ENCODE measurements at regions not wholly inside any gene's neighbourhood (a gene's known extent, or its start where the extent isn't known, plus 50 kb on each side); places are given as distances from the start of the nearest gene placed in this dataset.

GRCh38 chr7:41255113-41255512 is 447.8 kb downstream of the INHBA start:
- peaks cover 12% of the 10 kb centered on the region for H3K9me3 Mint-ChIP-seq (ENCODE audit: low read depth)
- H3K36me3 Mint-ChIP-seq (ENCODE audit: low read depth): no peaks in the 10 kb centered on the region
- no peak overlapping the region for H3K4me3 Mint-ChIP-seq (ENCODE audit: unreplicated experiment)
- peaks cover 13% of the 10 kb centered on the region for H3K4me1 Mint-ChIP-seq (ENCODE audit: low read depth)
- H3K27ac Mint-ChIP-seq (ENCODE audit: unreplicated experiment): no peak overlapping the region
- TF ChIP-seq CTCF (IDR thresholded peaks at IDR 0.05): no peak
- no peaks in the 10 kb centered on the region for H3K27me3 Mint-ChIP-seq (ENCODE audit: low read depth)
- DNase-seq (ENCODE audit: low spot score): no peak

DNA sequence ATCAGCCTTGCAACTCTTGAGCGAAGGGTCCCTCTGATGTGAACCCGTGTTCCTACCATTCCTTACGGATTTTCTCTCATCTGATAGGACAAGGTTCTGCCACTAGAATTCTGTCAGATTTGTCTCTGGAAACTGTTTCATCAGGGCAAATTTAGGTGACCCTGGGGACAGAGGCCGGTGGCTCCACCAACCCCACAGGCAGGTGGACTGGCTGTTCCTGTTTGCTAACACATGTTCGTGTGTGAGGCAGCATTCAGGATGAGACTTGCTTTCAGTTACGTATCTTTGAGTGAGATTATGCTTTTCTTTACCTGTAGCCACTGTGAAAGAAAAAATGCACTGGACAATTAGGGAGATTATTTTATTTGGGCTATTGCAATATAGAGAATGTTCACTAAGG is 449.9 kb downstream of the INHBA start:
- no peak for TF ChIP-seq CTCF (IDR thresholded peaks at IDR 0.05)
- DNase-seq (ENCODE audit: low spot score): no peak
- no peaks in the 10 kb centered on the region for H3K27me3 Mint-ChIP-seq (ENCODE audit: low read depth)
- no peak overlapping the region for H3K4me3 Mint-ChIP-seq (ENCODE audit: unreplicated experiment)
- no peak overlapping the region for H3K27ac Mint-ChIP-seq (ENCODE audit: unreplicated experiment)
- H3K4me1 Mint-ChIP-seq (ENCODE audit: low read depth): peaks cover 13% of the 10 kb centered on the region
- no peaks in the 10 kb centered on the region for H3K36me3 Mint-ChIP-seq (ENCODE audit: low read depth)
- no peaks in the 10 kb centered on the region for H3K9me3 Mint-ChIP-seq (ENCODE audit: low read depth)

- peaks cover 13% of the 10 kb centered on the region for H3K4me1 Mint-ChIP-seq (ENCODE audit: low read depth)
- H3K27ac Mint-ChIP-seq (ENCODE audit: unreplicated experiment): no peak overlapping the region
- no peak for TF ChIP-seq CTCF (IDR thresholded peaks at IDR 0.05)
- no peaks in the 10 kb centered on the region for H3K36me3 Mint-ChIP-seq (ENCODE audit: low read depth)
- DNase-seq (ENCODE audit: low spot score): no peak
- no peaks in the 10 kb centered on the region for H3K27me3 Mint-ChIP-seq (ENCODE audit: low read depth)
- no peaks in the 10 kb centered on the region for H3K9me3 Mint-ChIP-seq (ENCODE audit: low read depth)
- H3K4me3 Mint-ChIP-seq (ENCODE audit: unreplicated experiment): no peak overlapping the region
These were observed 450.3 kb downstream of the INHBA start for GRCh38 chr7:41252551-41252950.

- Mint-ChIP-seq H3K4me1 (ENCODE audit: low read depth) (peaks cover 15% of the 10 kb centered on the region), H3K27ac (ENCODE audit: unreplicated experiment) (no peak overlapping the region), H3K36me3 (ENCODE audit: low read depth) (no peaks in the 10 kb centered on the region), H3K27me3 (ENCODE audit: low read depth) (no peaks in the 10 kb centered on the region), H3K4me3 (ENCODE audit: unreplicated experiment) (no peak overlapping the region), H3K9me3 (ENCODE audit: low read depth) (no peaks in the 10 kb centered on the region)
- no peak for TF ChIP-seq CTCF (IDR thresholded peaks at IDR 0.05)
- DNase-seq (ENCODE audit: low spot score): no peak
These were observed 455.6 kb downstream of the INHBA start for GRCh38 chr7:41247143-41247865.

- Mint-ChIP-seq H3K9me3 (ENCODE audit: low read depth) (no peaks in the 10 kb centered on the region), H3K27ac (ENCODE audit: unreplicated experiment) (no peak overlapping the region), H3K4me3 (ENCODE audit: unreplicated experiment) (no peak overlapping the region), H3K36me3 (ENCODE audit: low read depth) (no peaks in the 10 kb centered on the region), H3K4me1 (ENCODE audit: low read depth) (peaks cover 15% of the 10 kb centered on the region), H3K27me3 (ENCODE audit: low read depth) (no peaks in the 10 kb centered on the region)
- no peak for DNase-seq (ENCODE audit: low spot score)
- TF ChIP-seq CTCF (IDR thresholded peaks at IDR 0.05): no peak
These were observed 457.0 kb downstream of the INHBA start for GRCh38 chr7:41245916-41246315.
